GM19467 (cell line): ENCODE measurements at regions not wholly inside any gene's neighbourhood (a gene's known extent, or its start where the extent isn't known, plus 50 kb on each side); places are given as distances from the start of the nearest gene placed in this dataset.
"Not testable (repeated sequence)": the region's sequence is repeated elsewhere in the genome, so short reads cannot be mapped to it uniquely, and the experiment has no call there.

Experiments used
- ATAC-seq: cut with Tn5 transposase; IDR thresholded peaks from one replicate; pipeline ENCODE4 v1.9.1; 2021; ENCODE audit warnings: mild to moderate bottlenecking, moderate library complexity; ENCODE audit not compliant: unreplicated experiment

DNA sequence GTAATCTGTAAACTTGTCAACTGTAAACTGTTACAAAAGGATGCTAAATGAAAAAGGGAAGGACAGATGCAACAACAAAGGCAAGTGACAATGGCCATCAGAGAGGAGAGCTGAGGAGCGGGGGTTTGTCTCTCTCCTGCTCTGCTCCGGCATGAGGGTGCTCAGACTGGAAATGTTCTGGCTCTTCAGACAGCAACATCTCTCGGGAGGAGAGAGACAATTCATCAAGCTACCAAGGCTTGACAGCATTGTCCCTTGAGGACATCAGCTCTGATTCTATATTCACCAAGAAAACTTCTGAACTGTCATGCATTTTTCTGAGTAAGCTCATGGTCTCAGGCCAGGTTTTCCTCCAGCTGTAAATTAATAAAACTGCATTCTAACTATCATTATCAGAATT is 408.2 kb downstream of the IGSF11 start:
- no peak for ATAC-seq

DNA sequence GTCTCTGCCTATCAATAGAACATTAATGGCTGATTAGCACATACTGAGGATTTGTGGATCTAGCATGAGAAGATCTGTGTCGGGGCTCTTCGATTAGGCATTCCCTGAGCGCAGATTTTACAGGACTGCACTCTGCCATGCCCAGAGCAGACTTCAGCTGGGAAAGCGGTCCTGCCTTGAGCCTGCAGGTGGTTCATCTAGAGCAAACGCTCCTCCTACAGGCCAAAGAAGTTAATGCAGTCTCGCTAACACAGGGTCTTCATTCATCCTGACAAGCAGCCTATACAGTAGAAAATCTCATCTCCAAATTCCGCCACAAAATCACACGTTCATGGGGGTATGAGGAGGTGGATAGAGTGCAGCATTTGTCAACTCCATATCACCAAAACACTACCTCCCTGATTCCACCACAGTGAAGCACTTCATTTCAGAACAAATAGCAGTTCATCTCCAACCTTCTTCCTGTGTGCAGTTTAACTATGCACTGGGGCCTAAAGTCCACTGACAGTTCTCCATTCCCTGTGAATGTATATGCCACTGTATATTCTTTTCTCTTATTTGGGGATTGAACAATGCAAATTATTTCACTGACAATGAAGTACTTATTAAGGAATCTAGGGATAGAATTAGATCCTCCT is 405.8 kb downstream of the IGSF11 start:
- peak; percentile 96 for ATAC-seq

DNA sequence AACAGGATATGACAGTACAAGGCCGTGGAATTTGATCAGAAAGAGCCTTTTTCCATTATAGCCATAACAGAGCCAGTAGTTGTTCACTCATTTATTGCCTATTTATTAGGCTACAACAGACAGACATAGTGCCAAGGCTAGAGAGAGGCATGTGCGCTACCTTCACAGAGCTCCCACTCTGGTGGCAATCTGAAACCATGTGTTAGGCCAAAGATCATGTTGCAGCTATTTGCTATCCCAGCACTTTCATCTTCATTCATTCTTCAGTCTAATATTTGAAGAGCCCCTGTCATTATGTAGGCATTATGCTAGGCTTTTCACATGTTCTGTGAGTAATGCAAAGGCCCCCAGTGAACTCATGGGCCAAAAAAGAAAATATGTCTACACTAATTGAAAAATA is 404.8 kb downstream of the IGSF11 start:
- ATAC-seq: no peak

DNA sequence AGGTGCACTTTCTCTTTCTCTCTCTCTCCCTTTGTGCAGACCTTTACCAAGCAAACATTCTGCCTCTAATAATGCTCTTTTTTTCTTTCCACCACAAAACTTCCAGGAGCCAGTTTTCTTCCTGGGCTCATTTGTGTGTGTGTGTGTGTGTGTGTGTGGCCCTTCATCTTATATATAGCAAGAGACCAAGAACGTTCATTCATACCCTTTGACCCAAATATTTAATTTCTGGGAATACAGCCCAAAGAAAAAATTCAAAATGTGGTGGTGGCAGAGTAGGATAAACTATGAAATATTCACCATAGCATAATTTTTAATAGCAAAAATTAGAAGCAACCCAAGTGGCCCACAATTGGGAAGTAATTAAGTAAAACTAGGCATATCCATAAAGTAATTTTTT is 398.9 kb downstream of the IGSF11 start:
- ATAC-seq: no peak

DNA sequence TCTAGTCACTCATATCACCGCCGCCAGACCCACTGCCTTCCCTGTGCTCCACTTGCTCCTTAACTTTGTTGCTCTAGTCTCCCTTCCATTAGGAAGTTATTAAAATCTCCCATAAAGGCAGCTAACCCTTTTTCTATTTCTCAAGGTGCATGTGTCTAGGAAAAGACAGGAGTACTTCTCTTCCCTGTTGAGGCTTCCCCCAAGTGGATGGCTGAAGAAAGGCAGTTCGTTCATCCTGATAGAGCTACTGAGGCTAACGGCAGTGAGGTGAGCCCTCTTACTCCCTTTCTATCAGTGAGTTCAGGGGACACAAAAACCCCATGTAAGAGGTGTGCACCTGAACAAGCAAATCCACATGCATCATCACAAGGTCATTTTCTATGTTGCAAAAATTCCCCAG is 397.8 kb downstream of the IGSF11 start:
- ATAC-seq: no peak

DNA sequence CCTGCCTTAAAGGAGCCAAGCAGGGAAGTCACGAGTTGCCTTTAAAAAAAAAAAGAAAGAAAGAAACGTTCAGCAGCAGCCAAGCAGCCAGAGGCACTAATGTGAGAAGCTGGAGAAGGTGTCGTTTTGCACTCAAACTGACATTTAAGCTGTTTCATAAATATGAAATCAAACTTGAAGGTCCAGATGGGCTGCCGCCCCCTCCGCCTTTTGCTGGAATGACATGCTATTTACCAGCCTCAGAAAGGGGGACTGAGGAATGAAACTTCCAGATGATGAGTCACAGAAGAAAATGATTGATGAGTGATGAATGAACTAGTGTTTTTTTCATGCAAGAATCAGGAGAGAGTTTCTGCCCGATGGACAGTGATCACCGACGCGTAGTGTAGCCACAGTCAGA is 396.8 kb downstream of the IGSF11 start:
- no peak for ATAC-seq

DNA sequence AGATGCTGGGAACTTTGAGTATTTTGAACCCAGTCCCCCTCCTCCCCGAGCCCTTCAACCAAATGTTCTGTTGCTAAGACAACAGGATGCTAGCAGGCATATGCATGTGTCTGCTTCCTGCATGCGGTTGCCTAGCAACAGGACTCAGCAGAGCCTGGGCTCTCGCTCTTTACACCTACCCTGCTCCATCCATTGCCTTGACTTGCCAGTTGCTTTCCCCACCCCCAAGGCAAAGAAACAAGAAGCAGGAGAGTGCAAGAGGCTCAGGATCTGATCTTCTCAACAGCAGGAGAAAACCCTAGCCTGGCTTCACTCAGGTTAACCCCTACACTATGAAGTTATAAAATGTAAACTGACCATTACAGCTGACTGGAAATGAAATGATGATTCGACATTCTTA is 393.0 kb downstream of the IGSF11 start:
- ATAC-seq: peak; percentile 55

DNA sequence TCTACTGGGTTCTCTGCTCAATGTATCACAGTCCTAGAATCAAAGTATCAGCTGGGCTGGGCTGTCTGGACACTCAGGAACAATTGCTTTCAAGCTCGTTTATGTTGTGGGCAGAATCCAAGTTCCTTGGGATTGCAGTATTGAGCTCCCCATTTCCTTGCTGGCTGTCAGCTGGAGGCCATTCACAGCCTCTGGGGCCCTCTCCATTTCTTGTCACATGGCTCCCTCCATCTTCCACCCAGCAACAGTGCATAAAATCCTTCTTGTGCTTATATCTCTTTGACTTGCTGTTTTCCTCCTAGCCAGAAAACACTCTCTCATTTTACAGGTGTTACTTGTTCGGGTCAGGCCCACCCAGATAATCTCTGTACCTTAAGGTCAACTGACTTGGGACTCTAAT is 363.5 kb downstream of the IGSF11 start:
- no peak for ATAC-seq

DNA sequence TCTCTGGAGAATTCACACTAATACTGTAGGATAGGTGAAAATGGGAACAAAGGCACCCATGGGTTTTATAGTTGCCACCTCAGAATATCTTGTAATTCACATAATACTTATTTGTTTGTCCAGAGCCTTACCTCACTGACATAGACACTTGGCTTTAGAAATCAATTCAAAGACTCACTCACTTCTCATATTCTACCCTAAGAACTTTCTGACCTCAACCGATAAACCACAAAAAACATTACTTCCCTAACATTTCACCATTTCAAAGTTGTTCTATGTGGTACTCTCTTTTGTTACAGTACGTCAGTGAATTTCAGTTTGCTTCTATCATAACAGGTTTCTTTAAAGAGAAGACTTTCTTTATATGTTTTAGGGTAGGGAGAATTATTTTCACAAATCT is 359.3 kb downstream of the IGSF11 start:
- no peak for ATAC-seq

DNA sequence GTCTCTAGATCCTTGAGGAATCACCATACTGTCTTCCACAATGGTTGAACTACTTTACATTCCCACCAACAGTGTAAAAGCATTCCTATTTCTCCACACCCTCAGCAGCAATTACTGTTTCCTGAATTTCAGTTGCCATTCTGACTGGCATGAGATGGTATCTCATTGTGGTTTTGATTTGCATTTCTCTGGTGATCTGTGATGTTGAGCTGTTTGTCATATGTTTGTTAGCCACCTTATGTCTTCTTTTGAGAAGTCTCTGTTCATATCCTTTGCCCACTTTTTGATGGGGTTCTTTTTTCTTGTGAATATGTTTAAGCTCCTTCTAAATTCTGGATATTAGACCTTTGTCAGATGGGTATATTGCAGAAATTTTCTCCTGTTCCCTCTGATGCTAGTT is 356.0 kb downstream of the IGSF11 start:
- not testable (repeated sequence) for ATAC-seq

DNA sequence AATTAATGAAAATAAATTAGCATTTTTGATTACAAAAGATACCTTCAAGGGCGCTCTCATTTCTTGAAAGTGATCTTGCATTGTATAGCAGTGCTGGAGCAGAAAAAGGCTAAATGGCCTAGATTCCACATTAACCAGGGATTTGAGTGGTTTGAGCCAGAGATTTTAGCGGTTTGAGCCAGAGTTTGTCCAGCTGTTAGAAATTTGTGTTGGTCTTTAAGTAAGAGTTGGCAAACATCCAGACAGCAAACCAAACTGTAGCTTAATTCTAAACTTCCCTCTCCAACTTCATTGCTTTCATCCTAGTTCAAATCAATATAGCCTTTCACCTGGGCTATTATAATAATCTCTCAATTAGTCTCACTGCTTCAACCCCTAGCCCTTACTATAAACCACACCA is 351.7 kb downstream of the IGSF11 start:
- ATAC-seq: no peak

DNA sequence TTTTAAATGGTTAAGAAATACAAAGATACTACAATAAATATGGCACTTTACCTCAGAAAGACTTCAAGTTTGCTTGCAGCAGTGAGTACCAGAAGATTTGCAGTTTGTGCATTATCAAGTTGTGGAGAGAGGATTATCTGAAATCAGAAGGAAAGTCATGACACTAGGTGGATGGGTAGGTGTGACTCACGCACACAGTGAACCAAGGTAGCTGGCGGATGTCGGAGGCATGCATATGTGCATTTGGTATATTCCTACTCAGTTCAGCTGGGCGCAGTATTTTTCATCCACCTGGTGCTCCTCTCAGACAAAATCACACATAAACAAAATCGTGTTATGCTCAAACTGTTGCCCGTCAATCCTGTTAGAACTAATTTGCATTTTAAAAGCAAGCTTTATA is 351.0 kb downstream of the IGSF11 start:
- ATAC-seq: no peak

DNA sequence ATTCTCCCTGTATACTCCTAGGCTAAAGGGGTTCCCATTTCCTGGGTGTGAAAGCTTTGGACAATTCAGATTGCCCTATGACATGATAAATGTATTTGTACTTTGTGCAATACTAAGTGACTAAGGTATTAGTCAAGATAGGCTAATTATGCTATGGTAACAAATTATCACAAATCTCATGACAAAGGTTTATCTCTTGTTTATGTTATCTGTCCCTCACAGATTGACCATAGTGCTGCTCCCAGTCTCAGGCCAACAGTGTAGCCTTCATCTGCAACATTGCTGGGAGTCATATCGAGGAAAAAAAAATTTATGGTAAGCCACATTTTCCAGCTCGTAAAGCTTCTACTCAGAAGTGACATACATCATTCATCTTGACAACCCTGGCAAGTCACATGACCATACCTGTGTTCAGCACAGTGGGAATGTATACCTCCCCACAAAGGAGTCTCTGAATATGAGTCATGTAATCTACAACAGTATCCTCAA is 346.2 kb downstream of the IGSF11 start:
- no peak for ATAC-seq

DNA sequence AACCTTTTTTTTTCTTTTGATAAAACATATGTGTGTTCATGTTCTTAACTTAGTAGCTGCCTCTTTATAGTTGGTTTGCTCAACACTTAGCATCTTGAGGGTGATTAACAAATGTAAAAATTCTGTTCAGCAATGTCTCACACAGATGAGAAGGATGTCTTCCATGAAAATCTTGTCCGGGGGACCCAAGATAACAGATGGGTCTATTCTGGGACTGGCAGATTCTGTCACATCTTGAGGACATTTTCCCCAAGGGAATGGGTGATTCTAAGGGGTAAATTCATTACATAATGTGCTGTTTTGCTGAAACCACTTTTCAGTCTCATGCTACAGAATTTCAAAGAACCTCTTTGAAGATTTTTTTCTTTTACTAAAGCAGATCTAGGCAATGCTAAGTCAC is 342.2 kb downstream of the IGSF11 start:
- no peak for ATAC-seq

DNA sequence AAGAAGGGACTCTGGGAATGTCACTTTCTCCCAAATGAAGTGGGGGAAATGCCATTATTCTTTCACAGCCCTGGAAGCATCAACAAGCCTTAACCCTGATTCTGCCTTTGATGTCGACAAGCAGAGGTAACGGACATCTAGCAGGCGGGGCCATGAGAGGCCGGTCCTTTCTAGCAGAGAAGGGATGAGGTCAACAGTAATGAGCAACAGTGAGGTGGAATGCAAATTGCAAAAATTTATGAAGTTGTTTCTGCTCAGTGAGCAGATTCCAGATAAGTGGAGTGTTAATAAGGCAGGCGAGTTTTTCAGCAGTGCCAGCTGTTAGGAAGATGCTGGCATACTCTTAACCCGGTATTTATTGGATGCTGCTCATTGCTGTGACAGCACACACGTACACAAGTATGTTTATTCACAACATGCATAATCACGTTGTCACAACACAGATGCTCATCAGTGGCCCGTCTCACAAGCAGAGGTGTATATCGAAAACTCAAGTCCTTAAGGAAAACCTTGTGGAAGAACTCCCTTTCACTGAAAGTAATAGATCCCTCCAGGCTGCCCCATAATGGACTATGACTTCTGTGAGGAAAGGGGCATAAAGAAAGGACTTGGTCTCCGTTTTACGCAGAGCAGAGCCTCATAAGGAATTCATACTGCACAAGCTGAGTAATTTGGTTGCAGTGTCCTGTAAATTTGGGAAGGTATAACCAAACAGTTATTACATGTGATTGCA is 329.0 kb downstream of the IGSF11 start:
- ATAC-seq: no peak

DNA sequence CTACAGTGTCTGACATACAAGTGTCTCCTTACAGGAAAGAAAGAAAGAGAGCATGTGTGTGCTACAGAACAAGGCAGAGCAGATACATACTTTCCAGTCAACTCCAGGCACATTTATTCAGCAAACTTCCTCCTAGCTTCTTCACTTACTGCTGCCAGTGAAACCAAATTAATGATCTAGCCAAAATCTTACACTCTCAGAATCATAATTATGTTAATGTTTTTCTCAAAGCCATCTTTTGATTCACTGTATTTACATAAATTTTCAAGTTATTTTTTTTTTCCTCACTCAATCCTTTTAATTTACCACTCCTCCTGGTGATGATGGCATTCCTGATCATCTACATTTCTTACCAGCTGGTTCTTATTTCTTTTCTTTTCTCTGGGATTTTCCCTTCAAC is 326.7 kb downstream of the IGSF11 start:
- no peak for ATAC-seq

DNA sequence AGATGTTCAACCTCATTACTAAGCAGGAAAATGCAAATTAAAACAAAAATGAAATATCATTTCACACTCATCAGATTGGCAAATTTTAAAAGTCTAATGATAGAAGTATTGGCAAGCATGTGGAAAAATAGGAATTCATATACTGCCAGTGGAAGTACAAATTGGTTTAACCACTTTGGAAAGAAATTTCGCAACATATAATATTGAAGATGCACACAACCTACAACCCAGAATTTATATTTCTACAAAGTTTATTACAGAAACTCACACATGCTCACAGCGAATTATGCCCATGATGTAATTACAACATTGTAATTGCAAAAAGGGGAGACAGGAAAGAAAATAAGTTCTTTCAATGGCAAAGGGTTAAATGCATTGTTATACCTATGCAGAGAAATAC is 324.1 kb downstream of the IGSF11 start:
- ATAC-seq: no peak

DNA sequence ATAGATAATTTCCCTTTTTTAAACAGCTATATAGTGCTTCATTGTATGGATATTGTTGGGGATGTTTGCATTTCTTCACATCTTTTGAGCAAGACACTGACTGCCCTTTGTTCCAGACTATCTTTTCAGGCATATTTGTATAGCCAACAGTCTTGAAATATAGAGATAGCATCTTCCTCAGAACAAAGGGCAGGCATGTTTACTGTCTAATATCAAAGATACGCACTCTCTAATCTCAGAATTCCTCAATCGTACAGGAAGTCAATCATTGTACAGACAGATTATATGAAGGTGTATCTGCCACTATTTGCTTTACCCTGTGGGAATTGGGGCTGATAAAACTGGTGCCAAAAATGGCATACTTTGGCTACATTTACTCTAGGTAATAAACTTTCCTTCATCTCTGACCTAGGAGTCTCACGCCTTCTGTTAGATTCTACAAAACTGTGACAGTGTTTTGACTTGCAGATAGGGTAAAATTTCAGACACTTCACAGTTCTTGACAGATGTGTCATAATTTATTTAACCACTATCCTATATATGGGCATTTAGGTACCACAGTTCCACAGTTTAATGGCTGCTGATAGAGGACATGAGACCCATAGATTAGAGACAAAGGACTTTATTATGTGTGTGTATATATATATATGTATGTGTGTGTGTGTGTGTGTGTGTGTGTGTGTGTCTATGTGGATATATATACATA is 321.0 kb downstream of the IGSF11 start:
- ATAC-seq: no peak

DNA sequence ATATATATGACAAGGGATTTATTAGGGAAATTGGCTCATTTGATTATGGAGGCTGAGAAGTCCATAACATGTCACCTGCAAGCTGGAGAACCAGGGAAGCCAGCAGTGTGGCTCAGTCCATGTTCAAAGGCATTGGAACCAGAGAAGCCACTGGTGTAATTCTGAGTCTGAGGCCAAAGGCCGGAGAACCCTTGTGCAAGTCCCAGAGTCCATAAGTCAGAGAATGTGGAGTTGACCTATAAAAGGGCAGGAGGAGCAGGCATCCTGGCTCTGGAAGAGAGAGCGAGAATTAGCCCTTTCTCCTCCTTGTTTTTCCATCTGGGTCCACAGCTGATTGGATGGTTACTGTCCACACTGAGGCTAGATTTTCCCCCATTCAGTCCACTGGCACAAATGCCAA is 319.8 kb downstream of the IGSF11 start:
- ATAC-seq: no peak

DNA sequence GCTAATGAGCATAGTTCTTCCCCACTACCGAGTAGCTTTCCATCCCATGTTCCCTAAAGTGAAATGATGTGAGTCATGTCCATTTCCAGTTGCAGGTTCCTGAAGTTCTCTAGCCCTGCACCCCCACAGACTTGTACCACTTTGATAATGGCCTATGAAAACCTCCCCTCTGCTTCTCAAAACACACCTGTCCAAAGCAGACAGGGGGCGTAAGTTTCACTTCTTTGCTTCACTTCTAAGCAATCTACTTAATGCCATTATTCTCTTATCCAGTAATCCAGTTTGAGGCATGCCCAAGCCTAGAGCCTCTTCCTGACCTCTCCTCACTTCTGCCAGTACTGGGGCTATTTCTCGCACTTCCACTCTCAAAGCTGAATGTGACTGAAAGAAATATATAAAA is 305.1 kb downstream of the IGSF11 start:
- ATAC-seq: no peak

DNA sequence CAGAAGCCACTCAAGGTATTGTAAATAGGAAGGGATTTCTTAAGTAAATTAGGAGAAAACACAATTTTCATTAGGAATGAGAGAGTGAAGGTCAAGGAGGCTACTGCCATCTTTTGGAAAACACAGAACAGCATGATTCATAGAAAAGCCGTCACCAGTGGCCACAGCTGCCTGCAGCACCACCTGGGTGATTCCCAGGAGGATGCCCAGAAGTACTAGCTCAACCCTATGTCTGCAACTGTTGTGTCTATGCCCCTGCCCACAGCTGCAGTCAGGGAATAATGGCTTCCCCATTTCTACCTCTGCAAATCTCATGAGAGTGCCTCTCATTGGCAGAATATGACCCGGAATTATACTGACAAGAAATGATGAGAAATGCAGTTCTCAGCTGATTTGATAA is 300.0 kb downstream of the IGSF11 start:
- ATAC-seq: no peak

DNA sequence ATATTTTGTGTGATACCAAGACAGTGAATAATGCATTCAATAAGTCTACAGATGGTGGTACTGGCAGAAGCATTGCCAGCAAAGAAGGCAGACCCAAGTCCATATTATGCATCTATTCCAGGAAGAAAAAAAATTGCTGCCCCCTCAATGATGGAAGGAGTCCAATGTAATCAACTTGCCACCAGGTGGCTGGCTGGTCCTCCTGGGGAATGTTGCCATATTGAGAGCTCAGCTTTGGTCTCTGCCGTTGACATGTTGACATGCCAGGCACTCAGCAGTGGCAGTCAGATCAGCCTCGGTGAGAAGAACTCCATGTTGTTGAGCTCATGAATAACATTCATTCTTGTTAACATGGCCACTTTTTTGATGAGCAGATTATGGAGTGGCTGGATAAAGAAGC is 298.5 kb downstream of the IGSF11 start:
- ATAC-seq: no peak
